Colonic mucosa (tissue), 4 donors: ENCODE measurements at regions not wholly inside any gene's neighbourhood (a gene's known extent, or its start where the extent isn't known, plus 50 kb on each side); places are given as distances from the start of the nearest gene placed in this dataset.

Experiments
- DNase-seq: peaks from one replicate; pipeline ENCODE4 v3.0.0-alpha.2; 2020
- H3K27ac ChIP-seq: fragments of 200-600 bp; one replicate; pipeline ENCODE4 v1.8.0; 2021
- H3K27me3 ChIP-seq: fragments of 200-600 bp; one replicate; pipeline ENCODE4 v1.8.0; 2021
- H3K36me3 ChIP-seq: fragments of 200-600 bp; one replicate; pipeline ENCODE4 v1.8.0; 2021
- H3K4me1 ChIP-seq: fragments of 200-600 bp; one replicate; pipeline ENCODE4 v1.8.0; 2021; ENCODE audit warnings: mild to moderate bottlenecking
- H3K4me3 ChIP-seq: fragments of 200-600 bp; one replicate; pipeline ENCODE4 v1.8.0; 2021
- H3K9ac ChIP-seq, 2 donors: one replicate each; pipeline ENCODE4 v1.7.0; 2013; ENCODE audit warnings: control low read depth in 2 of 2, low read depth in 2 of 2, low read length in 2 of 2
- H3K9me3 ChIP-seq: fragments of 200-600 bp; one replicate; pipeline ENCODE4 v1.8.0; 2021
- CTCF ChIP-seq: fragments of 200-600 bp; IDR thresholded peaks from one replicate; pipeline ENCODE4 v1.8.0; 2022; ENCODE audit warnings: antibody characterized with exemption, mild to moderate bottlenecking
- intact Hi-C: fragments of 100-400 bp; cut with DNase I; formaldehyde crosslinking; loops from one replicate; pipeline ENCODE4 v1.14.1; 2022
- donor health status: healthy.
- donor health status: DM: no; HTN: no; CAD: no.
- donor health status: DM: no; HTN: no; CAD: no.

- no peaks in the 10 kb centered on the region for H3K27me3 ChIP-seq
- intact Hi-C loops: no loop called here
- H3K4me1 ChIP-seq: no peaks in the 10 kb centered on the region
- H3K9ac ChIP-seq: no peak overlapping the region
- H3K36me3 ChIP-seq: no peaks in the 10 kb centered on the region
- no peak overlapping the region for H3K4me3 ChIP-seq
- H3K9me3 ChIP-seq: no peaks in the 10 kb centered on the region
- no peak for DNase-seq
- H3K27ac ChIP-seq: no peak overlapping the region
- TF ChIP-seq CTCF: no peak
These were observed 70.5 kb downstream of the NHLRC3 start for GRCh38 chr13:39108783-39109182.

GRCh38 chr13:39110518-39111097 is 72.4 kb downstream of the NHLRC3 start:
- Histone ChIP-seq H3K36me3 (no peaks in the 10 kb centered on the region), H3K27ac (no peak overlapping the region), H3K27me3 (no peaks in the 10 kb centered on the region), H3K9me3 (no peaks in the 10 kb centered on the region), H3K4me1 (no peaks in the 10 kb centered on the region), H3K9ac (no peak overlapping the region), H3K4me3 (no peak overlapping the region)
- DNase-seq: no peak
- intact Hi-C loops: no loop called here
- no peak for TF ChIP-seq CTCF

GRCh38 chr13:39111145-39111544 is 72.9 kb downstream of the NHLRC3 start:
- no peaks in the 10 kb centered on the region for H3K27me3 ChIP-seq
- TF ChIP-seq CTCF: no peak
- no peaks in the 10 kb centered on the region for H3K4me1 ChIP-seq

GRCh38 chr13:39119422-39119821 is 81.2 kb downstream of the NHLRC3 start:
- no peaks in the 10 kb centered on the region for H3K27me3 ChIP-seq
- intact Hi-C loops: no loop called here
- no peak overlapping the region for H3K27ac ChIP-seq
- H3K4me3 ChIP-seq: no peak overlapping the region
- H3K9ac ChIP-seq: no peak overlapping the region
- DNase-seq: no peak
- no peaks in the 10 kb centered on the region for H3K4me1 ChIP-seq
- H3K36me3 ChIP-seq: no peaks in the 10 kb centered on the region
- no peak for TF ChIP-seq CTCF
- no peaks in the 10 kb centered on the region for H3K9me3 ChIP-seq

More at GRCh38 chr13:39111145-39111544, 72.9 kb downstream of the NHLRC3 start:
- H3K4me3 ChIP-seq: no peak overlapping the region
- intact Hi-C loops: no loop called here
- no peak for DNase-seq
- H3K27ac ChIP-seq: no peak overlapping the region
- no peaks in the 10 kb centered on the region for H3K9me3 ChIP-seq
- no peaks in the 10 kb centered on the region for H3K36me3 ChIP-seq
- no peak overlapping the region for H3K9ac ChIP-seq

- intact Hi-C loops: no loop called here
- Histone ChIP-seq H3K36me3 (no peaks in the 10 kb centered on the region), H3K4me1 (no peaks in the 10 kb centered on the region), H3K27ac (no peak overlapping the region), H3K9me3 (no peaks in the 10 kb centered on the region), H3K9ac (no peak overlapping the region), H3K4me3 (no peak overlapping the region), H3K27me3 (no peaks in the 10 kb centered on the region)
- TF ChIP-seq CTCF: no peak
- DNase-seq: no peak
These were observed 85.3 kb downstream of the NHLRC3 start for GRCh38 chr13:39123578-39123977.
